GM18499 (cell line): ENCODE measurements at regions not wholly inside any gene's neighbourhood (a gene's known extent, or its start where the extent isn't known, plus 50 kb on each side); places are given as distances from the start of the nearest gene placed in this dataset.

Source experiments
- ATAC-seq: cut with Tn5 transposase; IDR thresholded peaks from one replicate; pipeline ENCODE4 v1.9.1; 2021; ENCODE audit warnings: moderate number of reproducible peaks; ENCODE audit not compliant: insufficient read depth, unreplicated experiment

GRCh38 chr4:119755599-119755998 lies 127.0 kb upstream of the PDE5A start:
- ATAC-seq = no peak

GRCh38 chr4:119752936-119753335 lies 124.3 kb upstream of the PDE5A start:
- ATAC-seq = no peak

DNA sequence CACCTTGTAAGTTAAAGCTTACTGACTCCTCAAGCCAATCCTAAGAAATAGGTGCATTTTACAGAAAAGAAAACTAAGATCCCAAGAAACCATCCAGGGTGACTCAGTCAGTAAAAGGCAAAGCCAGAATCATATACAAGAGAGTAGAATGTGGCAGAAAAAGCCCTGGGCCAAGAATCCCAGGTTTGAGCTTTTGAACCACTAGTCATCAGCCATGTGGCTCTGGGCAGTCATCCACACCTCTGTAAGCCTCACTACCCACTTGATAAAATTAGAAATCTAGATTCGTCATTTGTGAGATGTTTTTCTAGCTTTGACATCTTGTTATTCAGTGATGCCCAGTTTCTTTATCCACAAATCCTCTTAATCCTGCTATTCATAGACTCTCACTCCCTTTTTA lies 122.2 kb upstream of the PDE5A start:
- no peak for ATAC-seq

- ATAC-seq = no peak
Observed at GRCh38 chr4:119750048-119750447, 121.4 kb upstream of the PDE5A start.

DNA sequence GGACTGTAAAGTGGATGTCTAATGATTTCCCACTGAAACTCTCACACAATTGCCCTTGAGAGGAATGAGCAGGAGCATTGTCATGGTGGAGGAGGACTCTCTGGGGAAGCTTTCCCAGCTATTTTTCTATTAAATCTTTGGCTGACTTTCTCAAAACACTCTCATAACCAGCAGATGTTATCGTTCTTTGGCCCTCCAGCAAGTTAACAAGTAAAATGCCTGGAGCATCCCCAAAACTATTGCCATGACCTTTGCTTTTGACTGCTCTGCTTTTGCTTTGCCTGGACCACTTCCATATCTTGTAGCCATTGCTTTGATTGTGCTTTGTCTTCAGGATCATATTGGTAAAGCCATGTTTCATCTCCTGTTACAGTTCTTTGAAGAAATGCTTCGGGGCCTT lies 120.2 kb upstream of the PDE5A start:
- ATAC-seq = no peak

DNA sequence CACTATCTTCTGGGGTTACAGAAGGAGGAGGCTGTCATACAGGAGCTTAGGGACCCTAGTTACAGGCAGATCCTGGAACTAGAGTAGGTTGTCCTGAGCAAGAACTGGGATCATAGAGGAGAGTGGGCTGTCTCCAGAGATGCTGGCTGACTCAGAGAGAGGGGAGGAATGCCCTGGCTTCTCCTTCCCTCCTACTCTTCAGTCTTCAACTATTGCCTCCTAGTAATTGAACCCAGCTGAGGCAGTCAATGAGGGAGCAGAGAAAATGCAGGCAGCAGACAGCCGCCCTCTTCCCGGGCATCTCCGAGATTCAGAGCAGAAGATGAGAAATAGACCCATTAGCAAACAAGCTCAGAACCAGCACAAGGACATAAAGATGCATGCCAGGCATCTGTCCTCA lies 118.3 kb upstream of the PDE5A start:
- no peak for ATAC-seq

GRCh38 chr4:119745351-119745750 lies 116.7 kb upstream of the PDE5A start:
- no peak for ATAC-seq

GRCh38 chr4:119744580-119744979 lies 116.0 kb upstream of the PDE5A start:
- no peak for ATAC-seq

DNA sequence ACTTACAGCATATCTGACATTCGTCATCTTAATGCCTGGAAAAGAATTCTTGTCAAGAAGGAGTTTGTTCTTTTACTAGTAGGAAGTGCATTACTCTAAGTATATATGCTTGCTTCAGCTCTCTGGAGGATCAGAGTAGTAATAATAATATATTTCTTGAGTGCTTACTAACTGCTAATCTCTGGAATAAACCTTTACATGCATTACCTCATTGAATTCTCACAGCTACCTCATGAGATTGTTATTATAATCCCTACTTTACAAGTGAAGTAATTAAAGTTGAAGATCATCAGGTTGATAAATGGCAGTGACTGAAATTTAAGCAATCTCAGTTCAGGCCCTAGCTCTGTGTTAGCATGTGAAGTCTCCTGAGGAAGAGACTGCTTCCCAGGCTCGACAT lies 115.0 kb upstream of the PDE5A start:
- ATAC-seq = no peak

DNA sequence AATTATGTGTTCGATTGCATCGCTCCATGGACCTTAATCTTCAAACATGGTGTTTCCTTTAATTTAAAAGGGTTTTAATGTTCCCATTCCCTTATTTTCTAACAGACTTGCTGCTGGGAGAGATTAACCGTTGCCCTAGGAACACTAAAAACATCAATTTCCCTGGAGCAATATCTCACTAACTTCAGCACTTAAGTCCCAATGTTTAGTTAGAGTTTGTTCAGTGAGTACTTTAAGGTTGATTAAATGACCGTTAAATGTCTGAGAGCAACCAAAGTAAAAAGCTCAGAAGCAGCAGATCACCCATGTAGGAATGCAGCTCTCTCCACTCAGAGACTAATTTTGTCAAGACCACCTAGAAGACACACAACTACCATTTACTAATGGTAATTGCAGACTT lies 111.2 kb upstream of the PDE5A start:
- no peak for ATAC-seq

- no peak for ATAC-seq
Observed at GRCh38 chr4:119738901-119739300, 110.3 kb upstream of the PDE5A start.

DNA sequence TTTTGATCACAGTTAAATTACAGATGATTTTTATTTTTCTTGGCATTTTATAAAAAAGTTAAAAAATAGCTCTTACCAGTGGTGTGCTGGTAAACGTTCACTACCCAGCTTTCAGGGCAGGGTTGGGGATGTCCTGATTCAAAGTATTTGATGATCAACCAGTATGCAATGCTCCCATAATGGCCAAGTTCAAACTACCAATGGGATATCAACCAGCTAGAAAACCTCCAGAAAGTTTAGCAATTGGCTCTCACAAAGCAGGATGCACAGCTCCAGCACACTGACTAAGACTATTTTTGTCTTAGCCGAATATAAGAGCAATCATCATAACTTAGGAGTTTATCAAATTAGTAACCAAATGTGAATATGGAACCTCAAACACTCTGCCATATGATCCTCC lies 108.0 kb upstream of the PDE5A start:
- ATAC-seq = no peak

DNA sequence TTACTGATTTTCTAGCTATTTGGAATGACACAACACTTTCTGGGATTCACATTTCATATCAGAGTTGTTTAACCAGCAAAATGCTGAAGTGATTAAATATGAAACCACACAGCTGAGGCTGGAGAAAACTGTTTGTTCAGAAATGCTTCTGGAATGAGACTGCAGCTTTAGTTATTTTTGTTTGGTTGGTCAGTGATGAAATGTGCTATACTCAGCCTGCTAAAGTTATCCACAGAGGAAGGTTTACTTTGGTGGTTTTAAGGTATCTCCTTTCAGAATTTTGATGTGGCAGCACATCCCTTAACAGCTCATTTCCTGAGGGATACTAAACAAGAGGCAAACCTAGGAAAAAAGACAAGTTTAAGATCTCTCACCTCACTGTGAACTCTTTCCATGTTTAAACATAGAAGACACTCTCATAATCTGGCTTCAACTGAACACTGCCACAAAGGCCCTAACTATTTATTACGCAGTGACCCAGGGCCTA lies 106.6 kb upstream of the PDE5A start:
- ATAC-seq = no peak

GRCh38 chr4:119733431-119733830 lies 104.8 kb upstream of the PDE5A start:
- ATAC-seq = no peak

DNA sequence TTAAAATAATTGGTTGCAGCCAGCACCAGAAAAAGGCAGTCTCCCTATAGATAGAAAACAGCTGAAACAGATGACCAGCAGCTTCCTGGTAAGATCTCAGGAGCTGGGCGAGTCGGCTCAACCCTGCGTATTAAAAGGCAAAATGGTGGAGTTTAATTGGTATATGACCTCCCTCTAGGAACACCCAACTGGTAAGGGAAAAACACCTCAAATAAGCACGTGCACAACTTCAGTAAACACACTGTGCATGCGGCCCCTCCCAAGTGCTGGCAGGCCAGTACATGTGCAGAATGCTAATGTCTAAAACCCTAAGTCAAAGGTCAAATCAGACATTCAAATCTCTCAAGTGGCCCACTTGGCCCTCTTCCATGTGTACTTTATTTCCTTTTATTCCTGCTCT lies 103.2 kb upstream of the PDE5A start:
- ATAC-seq = no peak

DNA sequence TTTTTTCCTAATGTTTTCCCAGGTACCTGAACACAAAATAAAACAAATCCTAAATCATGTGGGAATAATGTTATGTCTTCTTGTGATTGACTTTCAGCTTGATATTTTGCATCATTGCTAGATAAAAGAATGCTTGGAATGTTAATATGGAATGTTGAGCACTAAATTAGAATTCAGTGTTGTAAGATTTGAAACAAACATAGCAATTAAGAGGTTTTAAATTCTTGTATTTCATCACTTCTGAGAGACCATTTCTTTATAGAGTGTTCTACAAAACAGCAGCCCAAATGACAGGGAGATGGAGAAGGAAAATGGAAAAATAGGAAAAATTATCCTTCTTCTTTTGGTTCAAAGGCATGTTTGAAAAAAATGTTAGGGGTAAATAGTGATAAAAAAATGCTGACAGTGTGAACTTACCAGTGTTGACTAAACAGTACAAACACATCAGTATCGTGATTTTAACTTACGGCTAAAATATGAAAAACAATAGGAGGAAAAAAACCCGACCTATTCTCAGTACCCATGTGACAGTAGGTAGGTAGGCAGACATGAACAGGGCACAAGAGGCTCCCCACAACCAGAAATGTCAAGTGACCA lies 102.6 kb upstream of the PDE5A start:
- no peak for ATAC-seq

GRCh38 chr4:119730671-119730950 lies 102.0 kb upstream of the PDE5A start:
- ATAC-seq = no peak

DNA sequence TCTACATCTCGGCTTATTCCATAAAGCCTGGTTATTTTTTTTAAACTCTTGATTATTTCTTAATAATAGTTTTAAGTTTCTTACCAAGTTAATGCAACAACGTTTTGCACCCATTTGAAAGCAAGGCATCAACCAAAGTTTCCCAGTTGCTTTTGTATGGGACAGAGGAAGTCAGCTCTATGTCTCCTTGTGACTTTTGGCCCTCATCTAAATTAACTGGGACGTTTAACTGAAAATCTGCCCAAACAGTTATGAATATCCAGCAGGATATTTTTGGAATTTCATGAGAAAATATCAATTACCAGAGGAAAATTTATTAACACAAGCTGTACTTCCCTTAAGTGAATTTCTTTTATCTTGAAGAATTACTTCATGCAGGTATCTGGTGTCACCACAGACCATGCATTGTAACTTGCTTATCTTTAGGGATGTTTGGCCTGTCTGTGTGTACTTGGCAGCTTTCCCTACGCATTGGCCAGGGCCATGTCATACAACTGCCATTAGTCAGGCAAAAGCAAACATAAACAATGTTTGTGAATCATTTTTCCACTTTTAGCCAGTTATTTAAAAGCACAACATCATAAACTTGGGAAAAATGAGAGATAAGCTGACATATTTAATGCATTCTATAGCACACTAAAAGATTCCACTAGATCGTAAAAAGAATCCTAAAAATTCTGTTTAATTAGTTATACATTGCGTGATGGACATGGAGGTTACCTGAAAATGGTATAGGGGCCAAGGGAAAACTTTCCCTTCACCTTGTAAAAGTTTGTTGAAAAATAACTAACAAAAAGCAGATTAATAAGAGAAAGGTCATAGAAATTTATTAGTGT lies 101.4 kb upstream of the PDE5A start:
- no peak for ATAC-seq

DNA sequence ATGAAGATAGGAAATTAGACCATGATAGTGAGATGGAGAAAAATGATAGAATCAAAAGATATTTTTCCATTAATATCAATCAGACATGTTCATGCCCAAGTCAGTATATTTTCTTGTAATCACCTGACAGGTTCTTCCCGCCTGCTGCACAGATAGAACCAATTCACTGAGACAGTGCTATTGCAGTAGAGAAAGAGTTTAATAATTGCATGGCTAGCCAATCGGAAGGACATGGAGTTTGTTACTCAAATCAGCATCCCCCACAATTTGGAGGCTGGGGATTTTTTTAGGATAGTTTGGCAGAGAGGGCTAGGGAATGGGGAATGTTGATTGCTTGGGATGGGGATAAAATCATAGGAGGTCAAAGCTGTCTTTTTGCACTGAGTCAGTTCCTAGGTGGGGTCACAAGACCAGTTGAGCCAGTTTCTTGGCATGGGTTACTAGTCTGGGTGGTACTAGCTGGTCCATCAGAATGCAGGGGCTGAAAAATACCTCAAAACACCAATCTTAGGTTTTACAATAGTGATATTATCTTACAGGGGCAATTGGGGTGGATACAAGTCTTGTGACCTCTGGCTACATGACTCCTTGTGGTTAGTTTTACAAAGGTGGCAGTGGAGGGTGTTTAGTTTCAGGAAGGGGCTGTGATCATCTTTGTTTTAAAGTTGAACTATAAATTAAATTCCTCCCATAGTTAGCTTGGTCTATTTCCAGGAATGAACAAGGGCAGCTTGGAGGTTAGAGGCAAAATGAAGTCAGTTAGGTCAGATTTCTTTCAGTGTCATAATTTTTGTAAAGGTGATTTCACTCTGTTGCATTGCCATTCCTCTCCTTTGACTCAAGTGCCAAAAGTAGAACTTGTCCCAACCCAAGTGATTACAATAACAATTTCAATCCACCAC lies 100.3 kb upstream of the PDE5A start:
- no peak for ATAC-seq

DNA sequence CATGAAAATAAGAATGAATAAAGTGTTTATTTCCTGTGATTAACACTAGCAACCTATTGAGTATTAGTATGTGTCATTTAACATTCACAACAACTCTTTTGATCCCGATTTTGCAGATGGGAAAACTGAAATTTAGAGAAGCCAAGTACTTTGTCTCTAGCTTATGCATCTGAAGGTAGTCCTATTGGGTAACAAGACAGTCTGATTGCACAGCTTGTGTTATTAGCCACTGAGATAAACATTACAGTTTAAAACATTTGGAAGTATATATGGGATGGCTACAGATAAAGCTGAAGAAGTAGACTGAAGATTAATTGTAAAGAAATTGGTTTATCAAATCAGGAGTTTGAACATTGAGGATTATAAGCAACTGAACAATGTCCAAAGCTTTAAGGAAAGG lies 99.6 kb upstream of the PDE5A start:
- ATAC-seq = no peak

DNA sequence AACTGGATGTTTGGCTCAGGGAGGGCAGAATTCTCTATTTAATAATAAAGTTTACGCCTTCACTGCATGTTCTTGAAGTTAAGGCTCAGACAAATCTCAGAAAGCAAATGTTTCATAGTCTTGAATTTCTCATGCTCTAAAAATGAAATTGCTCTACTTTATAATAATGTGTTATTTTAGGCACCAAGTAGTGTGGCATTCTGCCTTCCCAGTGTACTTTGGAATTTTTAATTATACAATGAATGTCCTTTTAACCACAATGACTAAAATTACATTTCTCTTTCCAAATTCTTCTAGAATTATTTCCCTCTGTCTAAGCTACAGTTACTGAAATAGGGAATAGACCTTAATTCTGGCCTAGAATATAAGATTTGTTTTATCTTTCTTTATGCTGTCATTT lies 97.9 kb upstream of the PDE5A start:
- ATAC-seq = no peak
